ENCODE measurements at regions not wholly inside any gene's neighbourhood (a gene's known extent, or its start where the extent isn't known, plus 50 kb on each side); places are given as distances from the start of the nearest gene placed in this dataset.

GRCh38 chr18:77896586-77897252 lies 647.1 kb downstream of the GALR1 start:
- H3K9me3 ChIP-seq (ENCODE audit: control insufficient read depth, low read length): no peaks in the 10 kb centered on the region
- DNase-seq (ENCODE audit: low read depth): no peak
- H3K4me3 ChIP-seq (ENCODE audit: low read length): no peak overlapping the region
- peaks cover 24% of the 10 kb centered on the region for H3K27me3 ChIP-seq (replicated peaks; ENCODE audit: control insufficient read depth, insufficient read depth, low read length)
- H3K9ac ChIP-seq (ENCODE audit: low read length): no peak overlapping the region
- H3K4me1 ChIP-seq (ENCODE audit: control insufficient read depth, insufficient read depth, low read length): no peaks in the 10 kb centered on the region
- H3K36me3 ChIP-seq (ENCODE audit: control insufficient read depth, insufficient read depth, low read length, severe bottlenecking): no peaks in the 10 kb centered on the region

DNA sequence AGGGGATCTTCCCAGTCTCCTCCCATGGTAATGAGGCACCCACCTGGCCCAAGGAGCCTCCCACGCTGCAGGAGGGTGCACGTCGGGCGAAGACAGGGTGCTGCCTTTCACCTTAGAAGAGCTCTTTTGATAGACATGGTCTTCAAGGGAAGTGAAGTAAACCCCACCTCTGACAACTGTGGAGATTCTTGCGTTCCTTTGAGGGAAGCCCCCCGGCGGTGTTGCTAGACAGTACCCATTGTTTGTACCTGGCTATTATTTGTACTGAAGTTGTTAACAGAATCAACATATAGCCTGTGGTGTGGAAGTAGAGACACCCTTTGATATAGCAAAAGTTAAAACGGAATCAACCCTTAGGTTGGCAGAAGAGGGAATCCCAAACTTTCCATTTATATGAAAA lies 648.0 kb downstream of the GALR1 start:
- no peak overlapping the region for H3K4me3 ChIP-seq (ENCODE audit: low read length)
- no peak for DNase-seq (ENCODE audit: low read depth)

GRCh38 chr18:77899972-77900754 lies 650.5 kb downstream of the GALR1 start:
- Histone ChIP-seq H3K36me3 (ENCODE audit: control insufficient read depth, insufficient read depth, low read length, severe bottlenecking) (no peaks in the 10 kb centered on the region), H3K27me3 (replicated peaks; ENCODE audit: control insufficient read depth, insufficient read depth, low read length) (peaks cover 21% of the 10 kb centered on the region)
- peak; percentile 15 for DNase-seq (ENCODE audit: low read depth)

More for the DNA sequence above, 648.0 kb downstream of the GALR1 start:
- Histone ChIP-seq H3K9ac (ENCODE audit: low read length) (no peak overlapping the region), H3K9me3 (ENCODE audit: control insufficient read depth, low read length) (no peaks in the 10 kb centered on the region), H3K4me1 (ENCODE audit: control insufficient read depth, insufficient read depth, low read length) (no peaks in the 10 kb centered on the region), H3K36me3 (ENCODE audit: control insufficient read depth, insufficient read depth, low read length, severe bottlenecking) (no peaks in the 10 kb centered on the region), H3K27me3 (replicated peaks; ENCODE audit: control insufficient read depth, insufficient read depth, low read length) (peaks cover 24% of the 10 kb centered on the region)

DNA sequence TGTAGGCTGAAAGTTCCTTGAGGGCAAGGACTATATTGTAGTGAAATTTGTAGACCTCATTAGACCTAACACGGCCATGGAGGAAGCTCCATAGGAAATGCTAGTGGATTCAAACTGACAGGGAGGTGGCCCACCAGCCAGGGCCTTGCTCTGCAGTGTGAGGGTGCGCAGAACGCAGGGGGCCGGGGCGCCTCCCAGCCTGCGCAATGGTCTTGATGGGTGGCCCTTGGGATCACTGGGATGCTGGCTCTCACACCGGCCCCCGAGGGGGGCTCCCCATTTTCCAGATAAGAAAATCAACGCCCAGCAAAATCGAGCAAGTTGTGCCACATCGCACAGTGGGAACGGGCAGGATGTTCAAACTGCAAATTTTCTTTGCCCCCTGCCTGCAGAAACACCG lies 655.4 kb downstream of the GALR1 start:
- Histone ChIP-seq H3K9me3 (ENCODE audit: control insufficient read depth, low read length) (no peaks in the 10 kb centered on the region), H3K4me3 (ENCODE audit: low read length) (no peak overlapping the region), H3K27me3 (replicated peaks; ENCODE audit: control insufficient read depth, insufficient read depth, low read length) (no peaks in the 10 kb centered on the region), H3K9ac (ENCODE audit: low read length) (no peak overlapping the region), H3K36me3 (ENCODE audit: control insufficient read depth, insufficient read depth, low read length, severe bottlenecking) (no peaks in the 10 kb centered on the region), H3K4me1 (ENCODE audit: control insufficient read depth, insufficient read depth, low read length) (no peaks in the 10 kb centered on the region)
- no peak for DNase-seq (ENCODE audit: low read depth)

More at GRCh38 chr18:77899972-77900754, 650.5 kb downstream of the GALR1 start:
- peak overlapping the region; percentile 68 for H3K4me3 ChIP-seq (ENCODE audit: low read length)
- no peaks in the 10 kb centered on the region for H3K4me1 ChIP-seq (ENCODE audit: control insufficient read depth, insufficient read depth, low read length)
- no peaks in the 10 kb centered on the region for H3K9me3 ChIP-seq (ENCODE audit: control insufficient read depth, low read length)
- H3K9ac ChIP-seq (ENCODE audit: low read length): peak overlapping the region; percentile 56

DNA sequence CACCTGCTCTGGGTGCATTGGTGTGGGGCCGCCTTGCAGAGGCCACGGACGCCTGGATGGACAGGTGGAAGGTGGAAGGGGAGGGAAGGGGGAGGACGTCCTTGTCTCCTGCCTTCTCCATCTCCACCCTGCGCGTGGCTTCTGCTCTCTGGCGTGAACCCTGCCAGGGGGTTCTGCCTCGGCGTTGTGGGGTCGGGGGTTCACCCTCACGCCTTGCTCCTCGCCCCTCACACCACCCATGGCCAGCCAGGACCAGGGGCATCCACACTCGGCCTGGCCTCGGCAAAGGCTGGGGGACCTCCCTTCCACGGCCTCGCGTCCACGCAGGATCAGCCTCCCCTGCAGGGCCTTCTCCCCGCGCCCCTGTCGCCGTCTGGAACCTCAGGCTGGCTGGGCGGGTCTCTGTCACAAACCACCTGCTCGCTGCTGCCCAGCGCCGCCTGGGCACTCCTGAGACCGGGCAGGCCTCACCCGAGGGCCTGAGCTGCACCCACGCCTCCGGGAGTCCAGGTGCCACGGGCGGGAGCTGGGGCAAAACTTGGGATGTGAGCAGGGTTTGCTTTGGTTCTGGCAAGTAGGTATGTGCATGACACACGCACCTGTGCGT lies 655.9 kb downstream of the GALR1 start:
- no peaks in the 10 kb centered on the region for H3K27me3 ChIP-seq (replicated peaks; ENCODE audit: control insufficient read depth, insufficient read depth, low read length)
- no peaks in the 10 kb centered on the region for H3K4me1 ChIP-seq (ENCODE audit: control insufficient read depth, insufficient read depth, low read length)
- H3K9me3 ChIP-seq (ENCODE audit: control insufficient read depth, low read length): peaks cover 2% of the 10 kb centered on the region
- no peak overlapping the region for H3K4me3 ChIP-seq (ENCODE audit: low read length)
- DNase-seq (ENCODE audit: low read depth): no peak
- H3K36me3 ChIP-seq (ENCODE audit: control insufficient read depth, insufficient read depth, low read length, severe bottlenecking): no peaks in the 10 kb centered on the region
- no peak overlapping the region for H3K9ac ChIP-seq (ENCODE audit: low read length)

- no peaks in the 10 kb centered on the region for H3K36me3 ChIP-seq (ENCODE audit: control insufficient read depth, insufficient read depth, low read length, severe bottlenecking)
- no peak overlapping the region for H3K4me3 ChIP-seq (ENCODE audit: low read length)
- H3K9me3 ChIP-seq (ENCODE audit: control insufficient read depth, low read length): peaks cover 3% of the 10 kb centered on the region
- H3K9ac ChIP-seq (ENCODE audit: low read length): no peak overlapping the region
- H3K4me1 ChIP-seq (ENCODE audit: control insufficient read depth, insufficient read depth, low read length): no peaks in the 10 kb centered on the region
- DNase-seq (ENCODE audit: low read depth): no peak
- no peaks in the 10 kb centered on the region for H3K27me3 ChIP-seq (replicated peaks; ENCODE audit: control insufficient read depth, insufficient read depth, low read length)
Observed at GRCh38 chr18:77906103-77906892, 656.6 kb downstream of the GALR1 start.

- no peak for DNase-seq (ENCODE audit: low read depth)
- no peak overlapping the region for H3K9ac ChIP-seq (ENCODE audit: low read length)
- H3K36me3 ChIP-seq (ENCODE audit: control insufficient read depth, insufficient read depth, low read length, severe bottlenecking): no peaks in the 10 kb centered on the region
- H3K4me1 ChIP-seq (ENCODE audit: control insufficient read depth, insufficient read depth, low read length): no peaks in the 10 kb centered on the region
- peaks cover 3% of the 10 kb centered on the region for H3K9me3 ChIP-seq (ENCODE audit: control insufficient read depth, low read length)
- no peak overlapping the region for H3K4me3 ChIP-seq (ENCODE audit: low read length)
- H3K27me3 ChIP-seq (replicated peaks; ENCODE audit: control insufficient read depth, insufficient read depth, low read length): no peaks in the 10 kb centered on the region
Observed at GRCh38 chr18:77910347-77910746, 660.7 kb downstream of the GALR1 start.

DNA sequence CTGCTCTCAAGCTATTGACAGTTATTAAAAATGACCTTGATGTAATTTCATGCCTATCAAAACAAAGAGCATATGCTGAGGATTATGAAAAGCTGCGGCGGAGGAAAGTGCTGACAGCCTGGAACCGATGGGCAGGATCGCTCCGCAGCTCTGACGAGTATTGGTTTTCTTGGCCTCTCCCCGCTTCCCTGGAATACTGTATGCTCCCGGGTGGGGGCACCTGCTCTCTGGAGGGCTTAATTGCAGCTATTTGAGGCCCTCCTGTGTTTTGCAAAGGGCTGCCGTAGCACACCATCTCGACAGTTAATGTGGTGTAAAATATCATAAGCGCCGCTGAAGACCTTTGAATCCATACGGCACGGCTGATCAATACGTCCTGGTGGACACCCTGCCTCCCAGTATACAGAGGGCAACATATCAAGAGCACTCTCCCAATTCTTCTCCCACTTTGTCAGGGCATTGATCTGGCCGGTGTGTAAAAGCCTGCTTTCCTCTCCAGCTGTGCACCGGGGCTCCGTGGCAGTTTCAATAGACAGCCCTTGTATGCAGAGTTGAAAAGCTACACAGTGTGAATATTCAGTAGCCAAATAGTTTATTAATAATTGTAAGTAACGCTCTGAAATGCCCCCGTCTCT lies 662.4 kb downstream of the GALR1 start:
- H3K4me3 ChIP-seq (ENCODE audit: low read length): no peak overlapping the region
- no peaks in the 10 kb centered on the region for H3K36me3 ChIP-seq (ENCODE audit: control insufficient read depth, insufficient read depth, low read length, severe bottlenecking)
- no peaks in the 10 kb centered on the region for H3K4me1 ChIP-seq (ENCODE audit: control insufficient read depth, insufficient read depth, low read length)
- H3K27me3 ChIP-seq (replicated peaks; ENCODE audit: control insufficient read depth, insufficient read depth, low read length): no peaks in the 10 kb centered on the region
- no peak overlapping the region for H3K9ac ChIP-seq (ENCODE audit: low read length)
- DNase-seq (ENCODE audit: low read depth): no peak
- H3K9me3 ChIP-seq (ENCODE audit: control insufficient read depth, low read length): peaks cover 3% of the 10 kb centered on the region

DNA sequence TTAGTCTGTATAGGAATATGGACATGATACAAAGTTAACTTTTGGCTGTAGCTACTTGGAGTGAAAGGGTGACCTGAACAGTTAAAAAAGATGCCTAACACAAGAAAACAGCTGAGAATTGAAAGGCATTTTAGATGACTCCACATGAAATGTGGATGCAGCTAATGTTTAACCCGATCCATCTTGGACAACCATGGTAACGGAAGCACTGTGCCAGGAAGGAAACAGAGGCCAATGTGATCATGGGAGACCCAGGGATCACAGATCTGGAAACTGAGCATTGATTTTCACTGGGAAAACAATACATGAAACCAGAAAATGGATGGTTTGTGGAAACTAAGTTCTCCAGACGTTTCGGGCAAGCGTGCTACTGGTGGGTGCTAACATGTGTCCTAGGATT lies 669.1 kb downstream of the GALR1 start:
- no peak overlapping the region for H3K9ac ChIP-seq (ENCODE audit: low read length)
- no peaks in the 10 kb centered on the region for H3K9me3 ChIP-seq (ENCODE audit: control insufficient read depth, low read length)
- no peaks in the 10 kb centered on the region for H3K4me1 ChIP-seq (ENCODE audit: control insufficient read depth, insufficient read depth, low read length)
- H3K4me3 ChIP-seq (ENCODE audit: low read length): no peak overlapping the region
- no peaks in the 10 kb centered on the region for H3K27me3 ChIP-seq (replicated peaks; ENCODE audit: control insufficient read depth, insufficient read depth, low read length)
- no peak for DNase-seq (ENCODE audit: low read depth)
- no peaks in the 10 kb centered on the region for H3K36me3 ChIP-seq (ENCODE audit: control insufficient read depth, insufficient read depth, low read length, severe bottlenecking)

DNA sequence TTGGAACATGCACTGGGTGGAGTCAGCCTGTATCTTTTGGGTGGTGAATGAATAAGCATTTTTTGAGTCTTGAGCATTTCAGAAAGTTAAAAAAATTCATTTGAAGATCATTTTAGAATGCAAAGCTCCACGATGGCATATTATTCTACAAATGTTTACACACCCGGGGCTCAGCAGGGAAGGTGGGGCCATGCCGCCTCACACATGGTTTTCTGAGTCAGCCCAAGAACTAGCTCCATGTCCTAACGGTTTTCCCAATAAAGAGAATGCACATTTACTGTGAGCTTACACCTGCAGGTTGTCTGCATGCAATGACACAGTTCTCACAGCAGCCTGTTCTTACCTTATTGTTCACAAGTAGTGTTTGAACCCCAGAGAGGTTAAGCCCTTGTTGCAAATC lies 670.3 kb downstream of the GALR1 start:
- DNase-seq (ENCODE audit: low read depth): no peak
- Histone ChIP-seq H3K4me1 (ENCODE audit: control insufficient read depth, insufficient read depth, low read length) (no peaks in the 10 kb centered on the region), H3K9me3 (ENCODE audit: control insufficient read depth, low read length) (no peaks in the 10 kb centered on the region), H3K4me3 (ENCODE audit: low read length) (no peak overlapping the region), H3K36me3 (ENCODE audit: control insufficient read depth, insufficient read depth, low read length, severe bottlenecking) (no peaks in the 10 kb centered on the region), H3K27me3 (replicated peaks; ENCODE audit: control insufficient read depth, insufficient read depth, low read length) (no peaks in the 10 kb centered on the region), H3K9ac (ENCODE audit: low read length) (no peak overlapping the region)
